K562 (cell line): ENCODE measurements at regions not wholly inside any gene's neighbourhood (a gene's known extent, or its start where the extent isn't known, plus 50 kb on each side); places are given as distances from the start of the nearest gene placed in this dataset.

Experiments
- ATAC-seq: fragments of 200-7000 bp; cut with Tn5 transposase; 3 replicates; pipeline ENCODE4 v1.9.1; 2020; ENCODE audit warnings: moderate library complexity
- BruUV-seq: library from RNA; stranded (reverse); fragments of 400-500 nt; replicated peaks from 2 replicates; lab custom pipeline; 2021; lab: Mats Ljungman, UMichigan
- CTCF ChIA-PET: fragments of 300-600 bp; formaldehyde crosslinking; extraction: SDS; loops from one replicate; lab custom pipeline; 2021; ENCODE audit warnings: low intra/inter-chr PET ratio; lab: Yijun Ruan, JAX
- POLR2A ChIA-PET: fragments of 300-600, 350-650 bp; sonication (Branson Sonifier 250); formaldehyde crosslinking; extraction: SDS; loops from one replicate; lab custom pipeline; 2021; ENCODE audit warnings: antibody characterized with exemption, inconsistent platforms; lab: Yijun Ruan, JAX
- DNase-seq, 4 experiments: peaks; one replicate each; pipeline versions ENCODE4 v3.0.0 to v3.0.0-alpha.2; 2011 to 2018; ENCODE audit warnings: low spot score in 3 of 4, mixed read lengths in 3 of 4; ENCODE audit errors: extremely low read depth in 1 of 4
- FAIRE-seq: peaks from 2 replicates; lab custom pipeline; 2011; peaks lifted over from hg19 to GRCh38; lab: Jason Lieb, UNC
- H2AFZ ChIP-seq: 2 replicates; pipeline ENCODE4 v1.6.0; 2011; ENCODE audit warnings: low read depth, low read length, control low read depth, inconsistent platforms
- H3K27ac ChIP-seq: fragments of 200-600 bp; 3 replicates; pipeline ENCODE4 v1.8.0; 2011; ENCODE audit warnings: low read depth, mild to moderate bottlenecking, control low read depth, inconsistent platforms, low read length, moderate library complexity, mixed read lengths; ENCODE audit errors: extremely low read depth
- H3K27me3 ChIP-seq, 2 experiments: fragments of 300-600 bp in 1 of 2; 2 replicates in 1 of 2; 3 replicates in 1 of 2; pipeline versions ENCODE4 v1.6.0 to v1.8.0; 2011; ENCODE audit warnings: inconsistent platforms in 2 of 2, low read length in 2 of 2, mild to moderate bottlenecking in 1 of 2, mixed read lengths in 1 of 2, moderate library complexity in 1 of 2; ENCODE audit not compliant: control insufficient read depth in 2 of 2, insufficient read depth in 2 of 2
- H3K36me3 ChIP-seq: fragments of 300-600 bp; 3 replicates; pipeline ENCODE4 v1.8.0; 2011; ENCODE audit warnings: mild to moderate bottlenecking, low read length, inconsistent platforms; ENCODE audit not compliant: control insufficient read depth, insufficient read depth
- H3K4me1 ChIP-seq, 2 experiments: fragments of 200-600 bp in 1 of 2; replicated peaks in 1 of 2; 2 replicates in 1 of 2; 3 replicates in 1 of 2; pipeline versions ENCODE4 v1.5.1 to v1.8.0; 2011; ENCODE audit warnings: inconsistent platforms in 2 of 2, low read length in 2 of 2, mild to moderate bottlenecking in 1 of 2, mixed read lengths in 1 of 2, moderate library complexity in 1 of 2; ENCODE audit not compliant: control insufficient read depth in 2 of 2, insufficient read depth in 2 of 2
- H3K4me2 ChIP-seq: 2 replicates; pipeline ENCODE4 v1.6.1; 2011; ENCODE audit warnings: low read length, control low read depth, inconsistent platforms, mixed read lengths; ENCODE audit not compliant: insufficient read depth
- H3K4me3 ChIP-seq: fragments of 200-600 bp; sonication (generic), shearing (Covaris generic); 2 replicates; pipeline ENCODE4 v1.5.1; 2016; ENCODE audit warnings: control low read depth, inconsistent platforms
- H3K79me2 ChIP-seq: fragments of 200-600 bp; 3 replicates; pipeline ENCODE4 v1.8.0; 2011; ENCODE audit warnings: low read length, inconsistent platforms; ENCODE audit not compliant: control insufficient read depth, insufficient read depth
- H3K9ac ChIP-seq, 2 experiments: 2 replicates each; pipeline versions ENCODE4 v1.6.0 to v1.6.1; 2011; ENCODE audit warnings: low read depth in 2 of 2, low read length in 2 of 2, control low read depth in 1 of 2, inconsistent platforms in 1 of 2, mild to moderate bottlenecking in 1 of 2, mixed read lengths in 1 of 2; ENCODE audit not compliant: insufficient read depth in 1 of 2
- H3K9me1 ChIP-seq: one replicate; pipeline ENCODE4 v1.6.0; 2011; ENCODE audit warnings: inconsistent platforms, mild to moderate bottlenecking, low read length, moderate library complexity; ENCODE audit not compliant: control insufficient read depth, insufficient read depth
- H3K9me3 ChIP-seq: replicated peaks from 2 replicates; pipeline ENCODE4 v1.5.1; 2011; ENCODE audit warnings: low read depth, low read length, inconsistent platforms; ENCODE audit not compliant: control insufficient read depth, insufficient read depth
- H4K20me1 ChIP-seq: replicated peaks from 2 replicates; pipeline ENCODE4 v1.6.1; 2011; ENCODE audit warnings: low read length, inconsistent platforms, mixed read lengths; ENCODE audit not compliant: control insufficient read depth, insufficient read depth
- ATF1 ChIP-seq, 2 experiments: fragments of 450-650 bp in 1 of 2; IDR thresholded peaks; 2 replicates each; pipeline ENCODE4 v1.6.1; 2016; ENCODE audit warnings: missing compliant biosample characterization in 1 of 2, missing genetic modification characterization in 1 of 2
- DIDO1 ChIP-seq: fragments of 450-650 bp; IDR thresholded peaks from 2 replicates; pipeline ENCODE4 v1.6.1; 2016; ENCODE audit warnings: low read depth, missing biosample characterization, missing genetic modification characterization
- E2F6 ChIP-seq, 2 experiments: IDR thresholded peaks; 2 replicates each; pipeline ENCODE4 v1.6.1; 2011; ENCODE audit warnings: borderline replicate concordance in 1 of 2, control low read depth in 1 of 2, low read depth in 1 of 2, low read length in 1 of 2, mild to moderate bottlenecking in 1 of 2, mixed read lengths in 1 of 2, moderate library complexity in 1 of 2; ENCODE audit not compliant: insufficient read depth in 1 of 2, insufficient read length in 1 of 2, poor library complexity in 1 of 2, severe bottlenecking in 1 of 2; ENCODE audit errors: extremely low read depth in 1 of 2
- KDM5B ChIP-seq: fragments of 200-600 bp; sonication (generic); IDR thresholded peaks from 2 replicates; pipeline ENCODE4 v1.6.1; 2012; ENCODE audit warnings: low read depth, mild to moderate bottlenecking, moderate library complexity, low read length, control low read depth, inconsistent platforms; ENCODE audit not compliant: insufficient replicate concordance
- POLR3A ChIP-seq: IDR thresholded peaks from 2 replicates; pipeline ENCODE4 v1.6.1; 2011; ENCODE audit warnings: borderline replicate concordance, mild to moderate bottlenecking, moderate library complexity; ENCODE audit not compliant: insufficient read length, insufficient read depth; ENCODE audit errors: extremely low read depth
- SP2 ChIP-seq: IDR thresholded peaks from 2 replicates; pipeline ENCODE4 v1.6.1; 2011; ENCODE audit warnings: mild to moderate bottlenecking, low read depth, low read length, moderate library complexity; ENCODE audit not compliant: poor library complexity, severe bottlenecking; ENCODE audit errors: extremely low read depth
- TAF7 ChIP-seq: fragments of 450-650 bp; IDR thresholded peaks from 2 replicates; pipeline ENCODE4 v1.6.1; 2016; ENCODE audit warnings: missing genetic modification characterization, missing compliant biosample characterization
- TEAD2 ChIP-seq: fragments of 450-650 bp; IDR thresholded peaks from 2 replicates; pipeline ENCODE4 v1.6.1; 2016; ENCODE audit warnings: missing genetic modification characterization, control low read depth, missing compliant biosample characterization
- U2AF1 ChIP-seq: fragments of 200-400 bp; formaldehyde crosslinking; optimal IDR thresholded peaks from 2 replicates; pipeline ENCODE3; 2017; ENCODE audit warnings: mild to moderate bottlenecking, low read depth, low read length, moderate library complexity
- ZBTB2 ChIP-seq: fragments of 450-650 bp; IDR thresholded peaks from 2 replicates; pipeline ENCODE4 v1.6.1; 2016; ENCODE audit warnings: antibody characterized with exemption
- ZC3H11A ChIP-seq: IDR thresholded peaks from 2 replicates; pipeline ENCODE4 v1.6.1; 2012; ENCODE audit warnings: low read depth, low read length, improper control_type of control experiment
- ZNF12 ChIP-seq: sonication (generic); formaldehyde crosslinking; IDR thresholded peaks from 2 replicates; pipeline ENCODE4 v1.4.0; 2020; ENCODE audit warnings: mild to moderate bottlenecking, missing genetic modification reagents
- ZNF174 ChIP-seq: fragments of 250-450 bp; sonication (Bioruptor Pico); IDR thresholded peaks from 2 replicates; pipeline ENCODE4 v1.4.0; 2020; ENCODE audit warnings: mild to moderate bottlenecking
- ZNF79 ChIP-seq: fragments of 250-450 bp; sonication (Bioruptor Pico); IDR thresholded peaks from 2 replicates; pipeline ENCODE4 v1.4.0; 2020; ENCODE audit warnings: low read depth, mild to moderate bottlenecking, moderate library complexity
- WGBS: fragments of 100-300 bp; shearing (Covaris generic); methylation state at CpG from one replicate; pipeline ENCODE4 v1.1.6; 2016; ENCODE audit warnings: low coverage, mixed read lengths; ENCODE audit not compliant: insufficient coverage; ENCODE audit errors: missing lambda C conversion rate; 5-methylcytosine and 5-hydroxymethylcytosine counted together
- in situ Hi-C: fragments of 300-500 bp; cut with MboI; formaldehyde crosslinking; loops from 4 replicates; pipeline ENCODE4 v1.15.0; 2018; ENCODE audit warnings: inconsistent platforms, mixed read lengths
- intact Hi-C: fragments of 100-400 bp; cut with micrococcal nuclease; formaldehyde crosslinking; loops from 2 replicates; pipeline ENCODE4 v1.14.2; 2022

- TF ChIP-seq ZNF12 (no peak), ZC3H11A (no peak), POLR3A (no peak), U2AF1 (no peak), E2F6 (IDR thresholded peaks at IDR 0.05; ENCODE audit: borderline replicate concordance in 1 of 2, extremely low read depth in 1 of 2, insufficient read depth in 1 of 2, insufficient read length in 1 of 2, low read depth in 1 of 2, low read length in 1 of 2, poor library complexity in 1 of 2, severe bottlenecking in 1 of 2) (no peak)
Measured at GRCh38 chrX:26845056-26845455, 618.1 kb downstream of the PPP4R3C start (continued).

GRCh38 chrX:26822448-26822847 lies 606.5 kb downstream of the MAGEB5 start:
- no peak for FAIRE-seq
- Histone ChIP-seq H3K79me2 (no peaks in the 10 kb centered on the region), H2AFZ (no peak overlapping the region), H3K9me3 (no peaks in the 10 kb centered on the region; the same call in 1 of the 2 replicates)
- no peak for ATAC-seq
- TF ChIP-seq ZBTB2 (no peak), ZNF174 (CRISPR knock-in tag) (no peak), TEAD2 (tag) (no peak), TAF7 (tag) (no peak), DIDO1 (tag) (no peak), KDM5B (no peak), ATF1 (CRISPR knock-in tag; IDR thresholded peaks at IDR 0.05) (no peak), ATF1 (tag; IDR thresholded peaks at IDR 0.05) (no peak), SP2 (no peak), ZNF79 (CRISPR knock-in tag) (no peak)
- TF ChIP-seq, all 486 proteins: peak for 0
- no peak overlapping the region for H3K9ac ChIP-seq
- 0% methylated on average over 1 of the region's 1 CpG for WGBS
- BruUV-seq = no TSS peak
- CTCF ChIA-PET = no interaction called here
- no peak overlapping the region for H3K27ac ChIP-seq
- no peaks in the 10 kb centered on the region for H3K36me3 ChIP-seq
- H4K20me1 ChIP-seq = no peaks in the 10 kb centered on the region
- H3K4me2 ChIP-seq = no peak overlapping the region
- H3K4me3 ChIP-seq = no peak overlapping the region
- DNase-seq = no peak
- POLR2A ChIA-PET = no interaction called here
- intact Hi-C loops (no loop called here), in situ Hi-C loops (no loop called here)
- H3K4me1 ChIP-seq = no peaks in the 10 kb centered on the region
- H3K9me1 ChIP-seq = no peaks in the 10 kb centered on the region
- no peaks in the 10 kb centered on the region for H3K27me3 ChIP-seq
